ENCODE measurements at regions not wholly inside any gene's neighbourhood (a gene's known extent, or its start where the extent isn't known, plus 50 kb on each side); places are given as distances from the start of the nearest gene placed in this dataset.
"Not testable (repeated sequence)": the region's sequence is repeated elsewhere in the genome, so short reads cannot be mapped to it uniquely, and the experiment has no call there.

DNA sequence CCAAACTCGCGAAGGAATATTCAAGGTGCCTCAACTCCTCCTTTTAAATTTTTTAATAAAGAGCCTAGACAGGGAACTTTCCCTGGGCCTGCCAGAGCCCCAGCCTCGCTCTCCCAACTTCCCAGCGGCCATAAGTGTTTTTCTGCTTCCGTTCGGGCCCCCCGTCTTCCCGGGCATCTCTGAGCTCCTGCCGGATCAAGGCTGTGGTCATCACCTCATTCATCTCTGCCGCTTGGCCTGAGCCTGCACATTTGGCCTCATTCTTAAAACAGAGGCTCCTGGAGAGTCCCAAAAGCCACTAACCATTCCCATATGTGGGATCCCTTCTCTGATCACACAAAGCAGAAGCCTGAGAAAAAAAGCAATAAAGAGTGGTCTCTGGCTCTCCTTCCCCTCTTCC lies 969.1 kb upstream of the DEFB115 start:
- FAIRE-seq = no peak
- DNase-seq (ENCODE audit: insufficient read length, low spot score) = no peak
- no peak for TF ChIP-seq POLR2A (IDR thresholded peaks at IDR 0.05; ENCODE audit: low read depth, low read length)

DNA sequence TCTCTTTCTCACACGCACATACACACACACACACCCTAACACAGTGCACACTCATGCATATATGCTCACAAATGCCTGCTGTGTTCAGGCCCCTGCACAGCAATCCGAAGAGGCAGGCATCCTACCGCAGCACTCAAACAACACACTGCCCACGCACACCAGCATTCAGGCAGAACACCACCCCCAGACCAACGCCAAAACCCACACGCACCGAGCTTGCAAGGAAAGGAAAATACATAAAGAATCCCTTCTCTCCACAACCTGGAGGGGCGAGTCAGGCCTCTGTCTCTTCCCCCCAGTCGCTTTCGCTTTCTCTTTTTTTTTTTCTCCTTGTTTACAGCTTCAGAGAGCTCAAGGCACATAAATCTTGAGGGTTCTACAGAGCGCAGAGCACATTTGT lies 968.4 kb upstream of the DEFB115 start:
- not testable (repeated sequence) for DNase-seq (ENCODE audit: insufficient read length, low spot score); FAIRE-seq

DNA sequence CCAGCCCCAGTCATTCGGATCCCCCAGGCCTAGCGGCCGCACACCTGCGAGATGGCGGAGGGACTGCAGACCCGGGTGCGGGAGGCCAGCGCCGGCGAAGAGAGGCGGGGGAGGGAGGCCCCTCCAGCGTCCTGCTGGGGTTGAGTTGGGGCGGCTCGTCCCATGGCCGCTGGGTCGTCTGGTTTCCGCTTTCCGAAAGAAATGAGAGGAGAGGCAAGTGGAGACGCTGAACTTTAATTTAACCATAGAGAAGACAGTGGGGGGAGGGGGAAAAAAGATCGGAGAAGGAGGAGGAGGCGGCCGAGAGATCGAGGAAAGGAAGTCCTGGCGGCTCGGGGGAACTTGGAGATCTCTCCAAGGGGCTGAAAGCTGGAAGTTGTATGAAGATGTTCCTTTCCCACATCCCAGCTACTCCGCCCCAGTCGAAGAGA lies 967.7 kb upstream of the DEFB115 start:
- FAIRE-seq; DNase-seq (ENCODE audit: insufficient read length, low spot score): not testable (repeated sequence)

DNA sequence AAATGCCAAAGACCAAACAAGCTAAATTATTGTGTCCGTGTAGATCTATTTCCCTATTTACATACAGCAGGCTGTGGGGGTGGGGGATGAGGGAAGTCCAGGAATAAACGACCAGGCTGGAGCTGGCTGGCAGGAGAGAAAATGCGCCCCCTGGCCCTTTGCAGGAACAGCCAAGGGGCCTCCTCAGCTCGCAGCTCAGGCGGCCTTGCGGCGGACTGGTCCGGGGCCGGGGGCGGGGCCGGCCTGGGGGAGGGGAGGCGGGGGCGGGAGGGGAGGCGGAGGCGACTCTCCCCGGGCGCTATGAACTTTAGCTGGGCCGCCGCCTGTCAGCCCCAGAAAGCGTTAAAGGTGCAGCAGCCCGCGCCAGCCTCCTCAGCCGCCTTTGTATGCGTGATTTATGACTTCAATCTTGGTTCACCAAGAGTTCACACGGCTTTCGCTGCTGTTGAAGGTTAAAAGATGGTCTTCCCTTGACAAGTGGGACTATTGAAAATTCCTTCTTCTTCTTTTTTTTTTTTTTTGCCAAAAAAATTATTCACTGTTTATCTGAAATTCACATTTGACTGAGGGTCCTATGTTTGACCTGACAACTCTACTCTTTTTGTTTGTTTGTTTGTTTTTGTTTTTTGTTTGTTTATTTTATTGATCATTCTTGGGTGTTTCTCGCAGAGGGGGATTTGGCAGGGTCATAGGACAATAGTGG lies 967.0 kb upstream of the DEFB115 start:
- not testable (repeated sequence) for DNase-seq (ENCODE audit: insufficient read length, low spot score); FAIRE-seq

DNA sequence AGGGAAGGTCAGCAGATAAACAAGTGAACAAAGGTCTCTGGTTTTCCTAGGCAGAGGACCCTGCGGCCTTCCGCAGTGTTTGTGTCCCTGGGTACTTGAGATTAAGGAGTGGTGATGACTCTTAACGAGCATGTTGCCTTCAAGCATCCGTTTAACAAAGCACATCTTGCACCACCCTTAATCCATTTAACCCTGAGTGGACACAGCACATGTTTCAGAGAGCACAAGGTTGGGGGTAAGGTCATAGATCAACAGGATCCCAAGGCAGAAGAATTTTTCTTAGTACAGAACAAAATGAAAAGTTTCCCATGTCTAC lies 966.4 kb upstream of the DEFB115 start:
- FAIRE-seq; DNase-seq (ENCODE audit: insufficient read length, low spot score): not testable (repeated sequence)

DNA sequence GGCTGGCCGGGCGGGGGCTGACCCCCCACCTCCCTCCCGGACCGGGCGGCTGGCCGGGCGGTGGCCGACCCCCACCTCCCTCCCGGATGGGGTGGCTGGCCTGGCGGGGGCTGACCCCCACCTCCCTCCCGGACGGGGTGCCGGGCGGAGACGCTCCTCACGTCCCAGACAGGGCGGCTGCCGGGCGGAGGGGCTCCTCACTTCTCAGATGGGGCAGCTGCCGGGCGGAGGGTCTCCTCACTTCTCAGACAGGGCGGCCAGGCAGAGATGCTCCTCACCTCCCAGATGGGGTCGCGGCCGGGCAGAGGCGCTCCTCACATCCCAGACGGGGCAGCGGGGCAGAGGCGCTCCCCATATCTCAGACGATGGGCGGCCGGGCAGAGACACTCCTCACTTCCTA lies 965.8 kb upstream of the DEFB115 start:
- not testable (repeated sequence) for FAIRE-seq; DNase-seq (ENCODE audit: insufficient read length, low spot score)

DNA sequence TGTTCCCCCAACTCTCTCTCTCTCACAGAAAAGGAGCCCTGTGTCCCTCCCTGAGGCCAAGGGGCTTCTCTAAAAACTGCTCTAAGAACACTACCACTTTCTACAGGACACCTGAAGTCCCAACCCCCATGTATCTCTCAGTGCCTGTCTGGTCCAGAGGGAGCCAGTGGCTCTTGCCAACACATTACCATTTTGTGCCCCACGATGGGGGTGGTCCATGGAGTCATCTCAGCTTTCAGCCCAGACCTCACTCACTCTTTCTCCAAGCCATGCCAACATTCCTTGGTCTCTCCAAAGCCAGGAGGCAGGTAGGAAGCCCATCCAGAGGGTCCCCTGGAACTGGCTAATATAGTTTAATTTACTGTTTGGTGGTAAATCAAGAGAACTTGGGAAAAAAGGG lies 962.1 kb upstream of the DEFB115 start:
- not testable (repeated sequence) for FAIRE-seq; DNase-seq (ENCODE audit: insufficient read length, low spot score)

DNA sequence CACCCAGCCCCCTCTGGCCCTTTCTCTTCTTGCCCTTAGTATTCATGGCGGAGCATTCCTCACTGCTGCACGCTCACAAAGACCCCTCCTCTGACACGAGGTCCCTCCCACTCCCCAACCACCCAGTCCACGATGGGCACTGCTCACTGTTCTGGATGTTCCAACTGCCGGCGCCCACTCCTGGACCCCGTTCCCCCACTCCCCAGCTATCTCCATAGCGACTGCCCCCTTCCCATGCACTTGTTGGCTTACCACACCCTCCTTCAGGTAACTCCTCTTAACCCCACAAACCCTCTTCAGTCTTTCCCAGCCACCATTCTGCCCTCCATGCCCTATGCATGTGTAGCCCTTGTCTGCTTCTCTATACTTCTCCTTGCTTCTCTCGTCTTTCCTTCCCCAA lies 961.5 kb upstream of the DEFB115 start:
- not testable (repeated sequence) for FAIRE-seq; DNase-seq (ENCODE audit: insufficient read length, low spot score)

DNA sequence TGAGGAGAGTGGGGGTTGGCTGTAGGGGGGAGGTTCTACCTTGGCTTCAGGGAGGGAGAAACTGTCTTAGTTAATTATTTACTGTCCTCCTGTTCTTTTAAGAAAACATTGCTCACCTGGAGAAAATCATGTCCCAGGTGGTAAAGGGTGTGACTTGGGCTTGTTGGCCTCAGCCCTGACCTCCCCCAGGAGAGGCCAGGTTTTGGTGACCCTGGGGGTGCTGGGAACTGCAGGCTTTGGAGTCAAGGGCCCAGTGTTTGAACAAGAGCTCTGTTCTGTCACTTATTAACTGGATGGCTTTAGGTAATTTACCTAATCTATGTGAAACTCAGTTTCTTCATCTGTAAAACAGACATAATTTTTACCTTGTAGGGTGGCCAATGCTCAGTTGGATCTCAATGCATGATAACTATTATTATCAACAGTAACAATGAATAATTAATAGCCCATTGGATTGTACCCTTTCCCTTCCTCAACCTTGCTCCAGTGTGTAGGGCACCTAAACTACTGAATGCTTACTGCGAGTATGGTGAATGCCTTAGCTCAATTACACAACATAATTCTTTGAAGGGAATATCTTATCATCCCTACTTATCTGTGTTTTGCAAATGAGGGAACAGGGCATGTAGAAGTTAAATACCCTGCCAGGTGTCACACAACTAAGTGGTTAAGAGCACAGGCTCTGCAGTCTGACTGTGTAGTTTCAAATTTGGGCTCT lies 959.4 kb upstream of the DEFB115 start:
- FAIRE-seq; DNase-seq (ENCODE audit: insufficient read length, low spot score): not testable (repeated sequence)

DNA sequence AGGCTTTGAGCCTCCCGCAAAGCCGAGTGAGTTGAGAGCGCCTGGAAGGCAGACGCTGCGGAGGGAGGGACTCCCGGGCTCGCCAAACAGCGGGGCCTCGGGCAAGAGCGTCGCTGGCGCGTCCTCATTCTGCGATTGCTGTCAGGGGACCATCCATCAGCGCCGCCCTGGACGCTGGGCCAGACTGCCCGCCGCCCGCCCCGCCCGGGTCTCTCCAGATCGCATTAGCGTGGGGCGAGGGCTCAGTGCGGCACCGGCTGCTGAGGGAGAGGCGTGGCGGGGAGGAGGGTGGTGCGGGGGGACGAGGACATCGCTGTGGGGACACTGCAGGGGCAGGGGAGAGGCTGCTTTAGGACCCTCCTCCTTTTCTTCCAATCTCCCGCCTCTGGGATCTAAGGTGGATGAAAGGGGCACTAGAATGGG lies 957.2 kb upstream of the DEFB115 start:
- not testable (repeated sequence) for DNase-seq (ENCODE audit: insufficient read length, low spot score); FAIRE-seq

DNA sequence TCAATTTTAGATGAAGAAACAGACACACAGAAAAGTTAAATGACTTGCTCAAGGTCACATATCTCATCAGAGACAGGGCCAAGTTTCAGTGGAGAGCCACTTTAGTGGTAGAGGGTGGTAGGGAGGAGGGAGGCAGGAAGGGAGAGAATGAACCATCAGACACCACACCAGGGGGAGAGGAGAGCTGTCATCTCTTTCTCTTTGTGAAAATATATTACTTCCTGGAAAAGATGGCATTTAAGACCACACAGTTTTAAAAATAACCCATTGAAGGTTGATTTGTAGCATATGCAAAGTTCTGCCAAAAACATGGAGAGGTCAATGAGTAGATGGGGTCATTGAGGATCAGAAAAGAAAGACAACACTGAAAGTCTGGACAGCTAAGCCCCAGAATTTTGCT lies 954.7 kb upstream of the DEFB115 start:
- FAIRE-seq = not testable (repeated sequence)

DNA sequence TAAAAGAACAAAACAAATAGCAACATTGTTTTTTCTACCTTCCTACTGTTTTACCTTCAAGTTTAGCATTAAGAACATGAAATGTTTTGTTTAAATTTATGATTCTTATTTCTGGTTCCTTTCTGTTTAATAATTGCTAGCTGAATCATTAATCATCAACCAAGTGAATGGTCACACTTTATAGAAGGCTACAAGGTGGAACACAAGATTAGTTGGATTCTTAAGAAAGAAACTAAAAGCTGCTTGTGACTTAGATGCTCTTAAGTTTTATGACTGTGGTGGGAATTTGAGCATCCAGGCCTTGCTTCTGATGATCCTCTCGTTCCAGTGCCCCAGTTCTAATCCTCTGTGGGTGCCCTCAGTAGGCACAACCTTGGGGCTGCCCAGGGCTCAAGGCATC lies 947.5 kb upstream of the DEFB115 start:
- DNase-seq (ENCODE audit: insufficient read length, low spot score); FAIRE-seq: not testable (repeated sequence)

More for the DNA sequence above, 954.7 kb upstream of the DEFB115 start:
- not testable (repeated sequence) for DNase-seq (ENCODE audit: insufficient read length, low spot score)

DNA sequence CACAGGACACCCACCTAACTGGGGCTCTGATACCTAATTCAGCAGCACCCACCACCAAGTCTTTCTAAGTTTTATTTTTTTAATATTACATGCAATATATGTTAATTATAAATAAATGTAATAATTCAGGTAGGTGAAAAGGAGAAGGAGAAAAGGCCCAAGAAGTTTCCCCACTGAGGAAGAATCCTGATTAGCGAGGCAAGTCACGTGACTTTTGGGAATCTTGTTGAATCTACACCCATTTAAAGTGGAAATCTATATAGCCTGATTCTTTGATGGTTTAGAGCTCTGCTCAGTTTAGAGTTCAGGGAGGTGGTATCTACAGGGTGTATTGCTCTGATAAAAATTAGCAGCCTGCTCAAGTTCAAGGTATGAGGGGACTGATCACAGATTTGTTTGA lies 947.1 kb upstream of the DEFB115 start:
- DNase-seq (ENCODE audit: insufficient read length, low spot score); FAIRE-seq: not testable (repeated sequence)

DNA sequence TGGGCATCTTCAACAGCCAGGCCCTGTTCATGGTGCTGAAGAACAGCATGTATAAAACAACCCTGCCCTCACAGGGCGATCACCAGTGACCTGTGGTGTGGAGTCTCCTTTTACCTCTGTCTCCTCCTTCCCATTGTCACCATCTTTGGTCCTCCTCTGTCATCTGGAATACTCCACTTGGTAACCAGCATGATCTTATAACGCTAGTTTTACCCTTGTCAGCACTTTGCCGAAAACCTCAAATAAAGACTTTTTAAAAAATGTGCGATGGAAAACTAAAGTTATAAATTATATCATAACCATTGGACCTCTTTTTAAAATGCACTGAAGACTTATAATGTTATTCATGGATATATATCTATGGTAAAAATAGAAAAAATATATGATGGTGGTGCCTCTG lies 945.2 kb upstream of the DEFB115 start:
- not testable (repeated sequence) for FAIRE-seq; DNase-seq (ENCODE audit: insufficient read length, low spot score)

DNA sequence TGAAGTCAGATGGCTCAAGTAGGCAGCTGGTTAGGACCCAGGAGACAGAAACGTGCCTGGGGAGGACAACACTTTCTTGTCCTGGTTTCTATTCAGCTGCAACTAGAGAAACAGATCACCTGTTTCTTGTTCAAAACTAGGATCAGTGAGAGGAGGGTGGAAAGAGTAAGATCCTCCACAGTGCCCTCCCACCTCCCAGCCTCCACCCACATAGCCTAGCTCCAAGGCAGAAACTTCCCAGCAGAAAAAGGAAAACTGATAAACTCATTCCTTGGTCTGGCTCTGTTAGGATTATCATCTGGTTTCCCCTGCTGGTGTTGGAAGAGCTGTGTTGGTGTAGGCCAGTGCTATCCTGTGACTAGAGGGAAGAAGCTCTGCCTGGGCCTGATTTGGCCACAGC lies 943.8 kb upstream of the DEFB115 start:
- DNase-seq (ENCODE audit: insufficient read length, low spot score); FAIRE-seq: not testable (repeated sequence)

DNA sequence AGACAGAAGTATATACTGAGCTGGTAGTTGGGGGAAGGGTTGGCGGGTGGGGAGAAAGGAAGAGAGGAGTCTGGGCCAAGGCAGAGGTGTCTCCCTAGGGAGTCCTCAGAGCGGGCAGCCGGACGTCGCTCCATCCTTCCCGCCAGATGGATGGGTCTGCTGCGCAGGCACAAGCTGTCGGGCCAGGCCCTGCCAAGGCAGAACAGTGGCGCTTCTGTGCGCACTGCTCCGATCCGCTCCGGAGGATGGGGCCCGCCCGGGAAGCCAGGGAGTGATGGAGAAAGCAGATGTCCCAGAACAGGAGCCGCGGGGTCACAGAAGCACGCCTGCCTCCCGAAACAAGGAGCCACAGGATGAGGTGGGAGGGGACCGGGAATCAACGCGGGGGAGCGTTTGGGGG lies 941.4 kb upstream of the DEFB115 start:
- DNase-seq (ENCODE audit: insufficient read length, low spot score); FAIRE-seq: not testable (repeated sequence)

DNA sequence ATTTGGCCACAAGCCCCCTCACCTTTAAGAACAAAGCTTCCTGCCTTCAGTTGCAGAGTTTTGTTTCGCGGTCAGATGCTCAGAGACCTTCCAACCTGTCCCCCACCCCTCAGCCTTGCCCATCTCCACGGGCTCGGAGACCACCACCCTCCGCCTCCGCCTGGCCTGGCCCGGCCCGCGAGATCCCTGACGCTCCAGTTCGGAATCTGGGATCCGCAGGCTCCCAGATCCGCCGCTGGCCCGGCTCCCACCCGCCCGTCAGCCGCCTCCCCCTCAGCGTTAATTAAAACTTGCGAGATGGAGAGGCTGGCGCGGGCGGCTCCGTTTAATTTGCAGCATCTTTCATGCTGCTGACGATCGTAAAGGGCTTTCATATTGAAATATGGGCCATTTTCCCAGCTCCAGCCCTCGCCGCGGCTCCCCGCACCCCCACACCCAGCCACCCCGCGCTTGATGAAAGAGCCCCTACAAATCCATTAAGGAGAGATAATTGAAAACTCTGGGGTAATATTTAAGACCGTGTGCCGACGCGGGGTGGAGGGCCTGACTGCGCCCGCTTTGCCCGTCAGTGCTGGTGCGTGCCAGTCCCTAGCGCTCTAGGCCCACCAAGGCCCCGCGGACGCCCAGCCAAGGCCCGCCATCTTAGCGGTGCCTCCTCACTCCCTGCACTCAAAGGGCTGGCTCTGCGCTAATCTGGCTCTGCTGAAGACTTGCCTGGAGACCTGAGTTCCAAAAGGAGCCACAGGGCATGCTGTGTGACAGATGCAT lies 940.7 kb upstream of the DEFB115 start:
- FAIRE-seq; DNase-seq (ENCODE audit: insufficient read length, low spot score): not testable (repeated sequence)

DNA sequence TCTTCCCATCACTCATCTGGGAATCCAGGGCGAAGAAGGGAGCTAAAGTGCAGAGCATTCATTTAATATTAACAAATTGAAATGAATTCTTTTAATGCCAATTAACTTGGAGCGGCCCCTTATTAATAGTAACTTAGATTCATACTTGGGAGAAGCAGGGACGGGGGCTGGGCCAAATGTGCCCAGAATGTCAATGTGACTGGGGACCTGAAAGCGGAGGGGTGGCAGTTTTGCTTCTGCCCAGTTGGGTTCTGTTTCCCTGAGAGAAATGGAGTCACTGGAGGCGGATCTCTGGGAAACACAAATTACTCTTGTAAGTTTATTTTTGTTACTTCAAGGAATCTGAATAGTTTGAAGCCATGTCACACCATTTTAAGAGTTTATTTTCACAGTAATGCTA lies 923.7 kb upstream of the DEFB115 start:
- not testable (repeated sequence) for DNase-seq (ENCODE audit: insufficient read length, low spot score); FAIRE-seq

DNA sequence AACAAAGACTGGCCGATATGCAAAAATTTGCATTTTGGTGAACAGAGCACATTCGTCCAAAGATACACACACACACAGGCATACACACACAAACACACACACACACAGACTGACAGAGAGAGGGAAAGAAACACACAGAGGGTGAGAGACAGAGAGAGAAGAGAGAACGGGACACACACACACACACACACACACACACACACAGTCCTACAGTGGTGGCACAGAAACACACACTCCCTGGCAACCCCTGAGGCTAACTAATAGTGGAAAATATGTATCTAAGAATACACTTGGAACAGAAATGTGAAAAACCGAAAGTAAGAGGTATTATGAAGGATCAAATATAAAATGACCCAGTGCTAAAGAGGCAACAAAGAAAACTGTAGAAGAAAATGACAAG lies 919.9 kb upstream of the DEFB115 start:
- not testable (repeated sequence) for FAIRE-seq; DNase-seq (ENCODE audit: insufficient read length, low spot score)

DNA sequence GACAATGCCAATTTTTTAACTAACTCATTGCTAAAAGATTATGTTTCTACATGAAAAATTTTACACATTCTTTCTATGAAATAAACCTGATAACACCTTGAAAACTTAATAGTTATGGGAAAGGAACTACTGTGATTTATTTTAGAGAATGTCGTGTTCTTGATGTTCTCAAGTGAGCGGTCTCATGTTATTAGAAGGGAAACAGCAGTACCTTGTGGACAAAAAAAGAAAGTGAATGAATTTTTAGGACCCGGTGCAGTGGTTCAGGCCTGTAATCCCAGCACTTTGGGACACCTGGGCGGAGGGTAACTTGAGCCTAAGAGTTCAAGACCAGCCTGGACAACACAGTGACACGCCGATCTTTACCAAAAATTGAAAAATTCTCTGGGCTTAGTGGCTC lies 908.5 kb upstream of the DEFB115 start:
- DNase-seq (ENCODE audit: insufficient read length, low spot score); FAIRE-seq: not testable (repeated sequence)

Measured in H54 (cell line).